ENCODE measurements at regions not wholly inside any gene's neighbourhood (a gene's known extent, or its start where the extent isn't known, plus 50 kb on each side); places are given as distances from the start of the nearest gene placed in this dataset.

DNA sequence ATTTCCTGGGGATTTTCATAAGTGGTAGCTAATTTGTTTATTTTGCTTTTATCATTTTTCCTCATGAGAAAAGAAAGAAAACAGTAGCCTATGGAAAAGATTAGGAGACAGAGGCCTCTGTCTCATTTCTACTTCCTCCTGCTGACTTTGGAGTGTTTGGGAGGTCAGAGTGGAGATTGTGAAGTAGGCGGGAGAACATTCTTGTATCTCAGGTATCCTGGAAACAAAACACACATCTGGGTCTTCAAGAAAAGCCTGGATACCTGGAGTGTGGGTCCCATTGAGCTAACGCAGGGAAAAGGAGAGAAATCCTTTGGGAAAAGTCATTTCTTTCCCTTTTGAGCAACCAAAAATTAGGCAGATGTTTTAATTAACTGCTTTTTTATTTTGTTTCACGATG, 161.5 kb upstream of the DMAC1 start:
- no peak for TF ChIP-seq FOS (IDR thresholded peaks at IDR 0.05; ENCODE audit: borderline replicate concordance, insufficient read depth, low read length)
- TF ChIP-seq EZH2 (IDR thresholded peaks at IDR 0.05; ENCODE audit: borderline replicate concordance, low read depth, low read length, severe bottlenecking): no peak
- TF ChIP-seq, protein P1, sequence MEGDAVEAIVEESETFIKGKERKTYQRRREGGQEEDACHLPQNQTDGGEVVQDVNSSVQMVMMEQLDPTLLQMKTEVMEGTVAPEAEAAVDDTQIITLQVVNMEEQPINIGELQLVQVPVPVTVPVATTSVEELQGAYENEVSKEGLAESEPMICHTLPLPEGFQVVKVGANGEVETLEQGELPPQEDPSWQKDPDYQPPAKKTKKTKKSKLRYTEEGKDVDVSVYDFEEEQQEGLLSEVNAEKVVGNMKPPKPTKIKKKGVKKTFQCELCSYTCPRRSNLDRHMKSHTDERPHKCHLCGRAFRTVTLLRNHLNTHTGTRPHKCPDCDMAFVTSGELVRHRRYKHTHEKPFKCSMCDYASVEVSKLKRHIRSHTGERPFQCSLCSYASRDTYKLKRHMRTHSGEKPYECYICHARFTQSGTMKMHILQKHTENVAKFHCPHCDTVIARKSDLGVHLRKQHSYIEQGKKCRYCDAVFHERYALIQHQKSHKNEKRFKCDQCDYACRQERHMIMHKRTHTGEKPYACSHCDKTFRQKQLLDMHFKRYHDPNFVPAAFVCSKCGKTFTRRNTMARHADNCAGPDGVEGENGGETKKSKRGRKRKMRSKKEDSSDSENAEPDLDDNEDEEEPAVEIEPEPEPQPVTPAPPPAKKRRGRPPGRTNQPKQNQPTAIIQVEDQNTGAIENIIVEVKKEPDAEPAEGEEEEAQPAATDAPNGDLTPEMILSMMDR (IDR thresholded peaks at IDR 0.05; ENCODE audit: extremely low read depth in 1 of 2, insufficient read depth in 1 of 2, low read depth in 1 of 2, low read length in 2 of 2): no peak

Data from endothelial cell of umbilical vein (primary cell).